OCI-LY1 (cell line): ENCODE measurements at regions not wholly inside any gene's neighbourhood (a gene's known extent, or its start where the extent isn't known, plus 50 kb on each side); places are given as distances from the start of the nearest gene placed in this dataset.

Experiments
- H2AFZ ChIP-seq: fragments of 200-600 bp; sonication (generic), shearing (Covaris generic); 2 replicates; pipeline ENCODE4 v1.6.0; 2014; ENCODE audit warnings: antibody characterized with exemption, mild to moderate bottlenecking, low read length
- H3F3A ChIP-seq: fragments of 200-600 bp; sonication (generic), shearing (Covaris generic); 2 replicates; pipeline ENCODE4 v1.6.0; 2014; ENCODE audit warnings: mild to moderate bottlenecking, antibody characterized with exemption, low read length, moderate library complexity; ENCODE audit not compliant: insufficient read depth
- H3K27ac ChIP-seq: fragments of 200-600 bp; sonication (generic); 2 replicates; pipeline ENCODE4 v1.5.1; 2014; ENCODE audit warnings: low read length, mixed run types, mild to moderate bottlenecking, low read depth; ENCODE audit not compliant: poor library complexity, severe bottlenecking
- H3K27me3 ChIP-seq: fragments of 200-600 bp; sonication (generic); 2 replicates; pipeline ENCODE4 v1.6.0; 2014; ENCODE audit warnings: antibody characterized with exemption, mild to moderate bottlenecking, low read length, moderate library complexity; ENCODE audit not compliant: insufficient read depth
- H3K36me3 ChIP-seq: fragments of 200-600 bp; sonication (generic); 2 replicates; pipeline ENCODE4 v1.6.1; 2014; ENCODE audit warnings: mild to moderate bottlenecking, antibody characterized with exemption, low read length, moderate library complexity, mixed read lengths; ENCODE audit not compliant: insufficient read depth
- H3K4me1 ChIP-seq: fragments of 200-600 bp; sonication (generic); 2 replicates; pipeline ENCODE4 v1.5.1; 2014; ENCODE audit warnings: mild to moderate bottlenecking, low read length, moderate library complexity; ENCODE audit not compliant: insufficient read depth, severe bottlenecking
- H3K4me2 ChIP-seq: fragments of 200-600 bp; sonication (generic), shearing (Covaris generic); 2 replicates; pipeline ENCODE4 v1.6.1; 2014; ENCODE audit warnings: low read length
- H3K4me3 ChIP-seq: fragments of 200-600 bp; sonication (generic); 2 replicates; pipeline ENCODE4 v1.5.1; 2014; ENCODE audit warnings: low read length, low read depth, mild to moderate bottlenecking, mixed read lengths; ENCODE audit not compliant: poor library complexity, severe bottlenecking
- H3K79me2 ChIP-seq: fragments of 200-600 bp; shearing (Covaris generic); 2 replicates; pipeline ENCODE4 v1.6.1; 2016; ENCODE audit warnings: mixed run types, low read length, mixed read lengths; ENCODE audit not compliant: insufficient read depth
- H3K9ac ChIP-seq: fragments of 200-600 bp; sonication (generic), shearing (Covaris generic); 2 replicates; pipeline ENCODE4 v1.6.1; 2014; ENCODE audit warnings: mild to moderate bottlenecking, low read length, mixed read lengths
- H3K9me2 ChIP-seq: fragments of 200-600 bp; sonication (generic), shearing (Covaris generic); 2 replicates; pipeline ENCODE4 v1.6.1; 2014; ENCODE audit warnings: low read depth, mild to moderate bottlenecking, low read length, mixed read lengths
- H3K9me3 ChIP-seq: fragments of 200-600 bp; shearing (Covaris generic); 2 replicates; pipeline ENCODE4 v1.6.1; 2014; ENCODE audit warnings: low read length, mixed read lengths
- H4K20me1 ChIP-seq: fragments of 200-600 bp; sonication (generic), shearing (Covaris generic); 2 replicates; pipeline ENCODE4 v1.6.0; 2016; ENCODE audit warnings: mild to moderate bottlenecking, low read length; ENCODE audit not compliant: insufficient read depth
- CTCF ChIP-seq: fragments of 200-600 bp; sonication (generic), shearing (Covaris generic); IDR thresholded peaks from 2 replicates; pipeline ENCODE4 v1.5.1; 2017; ENCODE audit warnings: mild to moderate bottlenecking, antibody characterized with exemption, low read length, moderate library complexity, mixed read lengths
- EZH2 ChIP-seq: fragments of 200-600 bp; sonication (generic), shearing (Covaris generic); IDR thresholded peaks from 2 replicates; pipeline ENCODE4 v1.8.0; 2017; ENCODE audit warnings: borderline replicate concordance, mixed run types, mild to moderate bottlenecking, antibody characterized with exemption, low read length, moderate library complexity, mixed read lengths

GRCh38 chr4:77314697-77315096 is 157.7 kb downstream of the CCNG2 start:
- no peaks in the 10 kb centered on the region for H3K9me2 ChIP-seq
- no peak overlapping the region for H3K4me2 ChIP-seq
- H4K20me1 ChIP-seq, result no peaks in the 10 kb centered on the region
- H2AFZ ChIP-seq, result no peak overlapping the region
- H3K4me1 ChIP-seq, result no peaks in the 10 kb centered on the region
- no peaks in the 10 kb centered on the region for H3K79me2 ChIP-seq
- H3K4me3 ChIP-seq, result no peak overlapping the region
- no peaks in the 10 kb centered on the region for H3K27me3 ChIP-seq
- H3K9ac ChIP-seq, result no peak overlapping the region
- no peaks in the 10 kb centered on the region for H3K36me3 ChIP-seq
- no peaks in the 10 kb centered on the region for H3F3A ChIP-seq
- TF ChIP-seq CTCF (no peak), EZH2 (no peak)
- no peaks in the 10 kb centered on the region for H3K9me3 ChIP-seq
- H3K27ac ChIP-seq, result no peak overlapping the region

- H3K4me3 ChIP-seq, result no peak overlapping the region
- no peaks in the 10 kb centered on the region for H3F3A ChIP-seq
- no peaks in the 10 kb centered on the region for H3K36me3 ChIP-seq
- H3K9me2 ChIP-seq, result no peaks in the 10 kb centered on the region
- H3K4me2 ChIP-seq, result no peak overlapping the region
- H3K9me3 ChIP-seq, result 0 out of 2 replicates have a peak, but pooled peaks cover under 1% of the 10 kb centered on the region
- no peak overlapping the region for H3K27ac ChIP-seq
- no peaks in the 10 kb centered on the region for H4K20me1 ChIP-seq
- no peak for TF ChIP-seq CTCF
- no peak for TF ChIP-seq EZH2
- no peak overlapping the region for H3K9ac ChIP-seq
- H3K4me1 ChIP-seq, result no peaks in the 10 kb centered on the region
- H3K79me2 ChIP-seq, result no peaks in the 10 kb centered on the region
- no peaks in the 10 kb centered on the region for H3K27me3 ChIP-seq
- no peak overlapping the region for H2AFZ ChIP-seq
Observed at GRCh38 chr4:77327151-77327550, 170.1 kb downstream of the CCNG2 start.

- Histone ChIP-seq H4K20me1 (no peaks in the 10 kb centered on the region), H3K9me3 (peaks cover 12% of the 10 kb centered on the region; the same call in 1 of the 2 replicates), H3K27ac (no peak overlapping the region), H3K4me3 (no peak overlapping the region), H2AFZ (no peak overlapping the region), H3K79me2 (no peaks in the 10 kb centered on the region), H3K36me3 (no peaks in the 10 kb centered on the region), H3F3A (no peaks in the 10 kb centered on the region), H3K9me2 (no peaks in the 10 kb centered on the region), H3K4me2 (no peak overlapping the region), H3K4me1 (no peaks in the 10 kb centered on the region), H3K9ac (no peak overlapping the region), H3K27me3 (no peaks in the 10 kb centered on the region)
- no peak for TF ChIP-seq EZH2
- TF ChIP-seq CTCF, result no peak
Observed at GRCh38 chr4:77332696-77333270, 175.8 kb downstream of the CCNG2 start.
